NT2/D1 (cell line): ENCODE measurements at regions not wholly inside any gene's neighbourhood (a gene's known extent, or its start where the extent isn't known, plus 50 kb on each side); places are given as distances from the start of the nearest gene placed in this dataset.
A peak's percentile ranks its signal among the peaks of the same experiment; 100 is the strongest.
"Not testable (repeated sequence)": the region's sequence is repeated elsewhere in the genome, so short reads cannot be mapped to it uniquely, and the experiment has no call there.

ENCODE experiments used
- DNase-seq: peaks from one replicate; pipeline ENCODE4 v3.0.0-alpha.2; 2011; ENCODE audit warnings: low read depth, low spot score
- H3K27me3 ChIP-seq: 2 replicates; pipeline ENCODE4 v1.6.0; 2011; ENCODE audit warnings: mild to moderate bottlenecking; ENCODE audit not compliant: insufficient read length, insufficient read depth
- H3K36me3 ChIP-seq: 2 replicates; pipeline ENCODE4 v1.6.1; 2011; ENCODE audit warnings: mild to moderate bottlenecking, low read length, mixed read lengths; ENCODE audit not compliant: insufficient read depth, insufficient read length
- H3K4me1 ChIP-seq: 2 replicates; pipeline ENCODE4 v1.5.1; 2011; ENCODE audit not compliant: insufficient read depth, insufficient read length
- H3K4me3 ChIP-seq: 2 replicates; pipeline ENCODE4 v1.5.1; 2011; ENCODE audit warnings: low read depth; ENCODE audit not compliant: insufficient read length
- H3K9ac ChIP-seq: 2 replicates; pipeline ENCODE4 v1.6.0; 2011; ENCODE audit warnings: low read depth; ENCODE audit not compliant: insufficient read length
- H3K9me3 ChIP-seq: 2 replicates; pipeline ENCODE4 v1.5.1; 2011; ENCODE audit warnings: mild to moderate bottlenecking, low read length; ENCODE audit not compliant: insufficient read depth
- SUZ12 ChIP-seq: IDR thresholded peaks from 2 replicates; pipeline ENCODE4 v1.6.1; 2011; ENCODE audit not compliant: insufficient read length, insufficient read depth; ENCODE audit errors: extremely low read depth
- YY1 ChIP-seq: IDR thresholded peaks from 2 replicates; pipeline ENCODE4 v1.6.1; 2011; ENCODE audit not compliant: insufficient read length, insufficient read depth
- ZNF274 ChIP-seq: IDR thresholded peaks from 2 replicates; pipeline ENCODE4 v1.6.1; 2011; ENCODE audit warnings: mild to moderate bottlenecking, low read depth, low read length

GRCh38 chr3:18713577-18713951 lies 288.4 kb upstream of the SATB1 start:
- Histone ChIP-seq H3K4me3 (no peak overlapping the region), H3K27me3 (no peaks in the 10 kb centered on the region), H3K9ac (no peak overlapping the region), H3K36me3 (no peaks in the 10 kb centered on the region), H3K4me1 (no peaks in the 10 kb centered on the region), H3K9me3 (no peaks in the 10 kb centered on the region)
- TF ChIP-seq ZNF274 (no peak), SUZ12 (no peak), YY1 (no peak)
- no peak for DNase-seq

GRCh38 chr3:18712713-18713576 lies 287.8 kb upstream of the SATB1 start:
- no peaks in the 10 kb centered on the region for H3K9me3 ChIP-seq
- H3K27me3 ChIP-seq: no peaks in the 10 kb centered on the region
- TF ChIP-seq SUZ12 (no peak), YY1 (no peak), ZNF274 (no peak)
- no peak for DNase-seq
- H3K36me3 ChIP-seq: no peaks in the 10 kb centered on the region
- no peaks in the 10 kb centered on the region for H3K4me1 ChIP-seq
- no peak overlapping the region for H3K4me3 ChIP-seq
- H3K9ac ChIP-seq: no peak overlapping the region

GRCh38 chr3:18704326-18704725 lies 279.2 kb upstream of the SATB1 start:
- Histone ChIP-seq H3K27me3 (no peaks in the 10 kb centered on the region), H3K9me3 (peaks cover 6% of the 10 kb centered on the region), H3K4me1 (no peaks in the 10 kb centered on the region), H3K4me3 (no peak overlapping the region), H3K9ac (no peak overlapping the region), H3K36me3 (no peaks in the 10 kb centered on the region)
- no peak for DNase-seq
- TF ChIP-seq YY1 (no peak), ZNF274 (no peak), SUZ12 (no peak)

GRCh38 chr3:18703798-18704197 lies 278.7 kb upstream of the SATB1 start:
- H3K9me3 ChIP-seq: peaks cover 6% of the 10 kb centered on the region
- H3K27me3 ChIP-seq: no peaks in the 10 kb centered on the region
- no peak for DNase-seq

GRCh38 chr3:18693588-18694329 lies 268.6 kb upstream of the SATB1 start:
- H3K4me1 ChIP-seq, H3K27me3 ChIP-seq, H3K9me3 ChIP-seq, DNase-seq, H3K36me3 ChIP-seq: not testable (repeated sequence)
- TF ChIP-seq YY1: peak; percentile 35
- Histone ChIP-seq H3K9ac (peak overlapping the region; percentile 50), H3K4me3 (peak overlapping the region; percentile 48)

More at GRCh38 chr3:18703798-18704197, 278.7 kb upstream of the SATB1 start:
- H3K4me1 ChIP-seq: no peaks in the 10 kb centered on the region
- H3K36me3 ChIP-seq: peaks cover 3% of the 10 kb centered on the region
- H3K4me3 ChIP-seq: no peak overlapping the region
- TF ChIP-seq ZNF274 (no peak), SUZ12 (no peak), YY1 (no peak)
- H3K9ac ChIP-seq: no peak overlapping the region

GRCh38 chr3:18687286-18687685 lies 262.1 kb upstream of the SATB1 start:
- Histone ChIP-seq H3K4me3 (no peak overlapping the region), H3K4me1 (no peaks in the 10 kb centered on the region), H3K9me3 (peaks cover 7% of the 10 kb centered on the region; the same call in 1 of the 2 replicates), H3K27me3 (no peaks in the 10 kb centered on the region), H3K36me3 (no peaks in the 10 kb centered on the region), H3K9ac (no peak overlapping the region)
- DNase-seq: no peak
- TF ChIP-seq YY1: no peak
- TF ChIP-seq ZNF274: no peak
- TF ChIP-seq SUZ12: no peak

- Histone ChIP-seq H3K4me1 (no peaks in the 10 kb centered on the region), H3K4me3 (no peak overlapping the region), H3K36me3 (no peaks in the 10 kb centered on the region), H3K9me3 (peaks cover 7% of the 10 kb centered on the region; the same call in 1 of the 2 replicates), H3K9ac (no peak overlapping the region), H3K27me3 (no peaks in the 10 kb centered on the region)
- no peak for DNase-seq
- TF ChIP-seq ZNF274: no peak
- TF ChIP-seq SUZ12: no peak
- no peak for TF ChIP-seq YY1
Measured at GRCh38 chr3:18683900-18684299, 258.8 kb upstream of the SATB1 start.
